Fibroblast of lung (primary cell): ENCODE measurements at regions not wholly inside any gene's neighbourhood (a gene's known extent, or its start where the extent isn't known, plus 50 kb on each side); places are given as distances from the start of the nearest gene placed in this dataset.

Source experiments
- DNase-seq, 2 donors: peaks; one replicate each; pipeline versions ENCODE4 v3.0.0 to v3.0.0-alpha.2; 2010; ENCODE audit warnings: low read depth in 2 of 2
- H2AFZ ChIP-seq: 2 replicates; pipeline ENCODE4 v1.5.1; 2012; ENCODE audit warnings: low read length, control low read depth, inconsistent platforms
- H3K27ac ChIP-seq: 2 replicates; pipeline ENCODE4 v1.5.1; 2011; ENCODE audit warnings: low read length, control low read depth; ENCODE audit not compliant: insufficient read depth
- H3K27me3 ChIP-seq: 2 replicates; pipeline ENCODE4 v1.5.1; 2011; ENCODE audit warnings: mild to moderate bottlenecking, low read length; ENCODE audit not compliant: control insufficient read depth, insufficient read depth
- H3K36me3 ChIP-seq: 2 replicates; pipeline ENCODE4 v1.5.1; 2011; ENCODE audit warnings: low read length; ENCODE audit not compliant: control insufficient read depth, insufficient read depth
- H3K4me1 ChIP-seq: 2 replicates; pipeline ENCODE4 v1.5.1; 2011; ENCODE audit warnings: low read length; ENCODE audit not compliant: control insufficient read depth, insufficient read depth; ENCODE audit errors: extremely low read depth
- H3K4me2 ChIP-seq: 2 replicates; pipeline ENCODE4 v1.5.1; 2011; ENCODE audit warnings: low read length, control low read depth; ENCODE audit not compliant: insufficient read depth; ENCODE audit errors: extremely low read depth
- H3K4me3 ChIP-seq, 4 experiments: fragments of 200-600 bp in 1 of 4; sonication (generic) in 1 of 4; replicated peaks in 1 of 4; 2 replicates each; pipeline ENCODE4 v1.5.1; 2011 to 2016; ENCODE audit warnings: low read length in 4 of 4, low read depth in 3 of 4, mild to moderate bottlenecking in 3 of 4, control low read depth in 2 of 4, inconsistent platforms in 1 of 4, mixed read lengths in 1 of 4; ENCODE audit not compliant: insufficient read depth in 1 of 4; ENCODE audit errors: control extremely low read depth in 1 of 4
- H3K79me2 ChIP-seq: 2 replicates; pipeline ENCODE4 v1.5.1; 2012; ENCODE audit warnings: mild to moderate bottlenecking, low read length, inconsistent platforms; ENCODE audit not compliant: control insufficient read depth, insufficient read depth
- H3K9ac ChIP-seq: 2 replicates; pipeline ENCODE4 v1.5.1; 2011; ENCODE audit warnings: mild to moderate bottlenecking, low read length, control low read depth; ENCODE audit not compliant: insufficient read depth
- H3K9me3 ChIP-seq: 2 replicates; pipeline ENCODE4 v1.5.1; 2012; ENCODE audit warnings: low read depth, low read length; ENCODE audit not compliant: control insufficient read depth, insufficient read depth
- H4K20me1 ChIP-seq: 2 replicates; pipeline ENCODE4 v1.5.1; 2011; ENCODE audit warnings: low read length; ENCODE audit not compliant: control insufficient read depth, insufficient read depth; ENCODE audit errors: extremely low read depth
- CTCF ChIP-seq, 2 donors: IDR thresholded peaks in 1 of 2; conservative IDR thresholded peaks in 1 of 2; 1 replicate in 1 of 2; 2 replicates in 1 of 2; pipeline ENCODE4 v1.5.1; 2011 to 2012; ENCODE audit warnings: low read length in 2 of 2, control low read depth in 1 of 2, inconsistent platforms in 1 of 2, low read depth in 1 of 2, mild to moderate bottlenecking in 1 of 2
- EZH2 ChIP-seq: IDR thresholded peaks from 2 replicates; pipeline ENCODE4 v1.5.1; 2012; ENCODE audit warnings: low read length, control low read depth, mild to moderate bottlenecking; ENCODE audit errors: missing control alignments

DNA sequence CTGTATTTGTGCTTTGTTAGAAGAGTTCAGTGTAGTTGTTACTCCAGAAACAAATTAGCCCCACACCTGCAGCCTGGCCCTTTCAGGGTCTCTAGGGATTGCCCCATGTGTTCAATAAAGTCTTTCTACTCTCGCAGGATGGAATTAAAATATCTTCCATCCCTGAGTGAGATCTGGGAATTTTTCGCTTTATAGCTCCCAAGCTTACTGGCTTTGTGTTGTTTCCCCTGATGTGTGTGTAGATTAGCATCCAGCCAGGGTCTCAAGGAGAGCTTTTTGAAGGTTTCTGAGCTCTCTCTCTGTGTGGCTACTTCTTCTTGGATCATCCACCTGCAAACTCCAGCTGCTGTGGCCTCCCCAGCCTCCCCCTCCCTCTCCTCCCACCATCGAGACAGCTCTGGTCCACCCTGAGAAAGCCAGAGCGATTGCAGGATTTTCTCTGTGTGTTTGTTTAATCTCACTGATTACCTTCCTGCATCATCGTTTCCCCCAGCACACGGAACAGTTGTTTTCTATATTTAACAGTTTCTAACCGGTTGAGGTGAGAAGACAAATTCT, 553.5 kb downstream of the TBC1D22A start:
- Histone ChIP-seq H3K4me2 (no peak overlapping the region), H3K27ac (no peak overlapping the region), H3K4me1 (no peaks in the 10 kb centered on the region), H3K9me3 (no peaks in the 10 kb centered on the region), H3K36me3 (no peaks in the 10 kb centered on the region), H3K27me3 (no peaks in the 10 kb centered on the region), H4K20me1 (no peaks in the 10 kb centered on the region), H3K9ac (no peak overlapping the region), H3K4me3 (no peak overlapping the region), H2AFZ (no peak overlapping the region), H3K79me2 (no peaks in the 10 kb centered on the region)
- no peak for TF ChIP-seq CTCF (conservative IDR thresholded peaks at IDR 0.05 in 1 of 2, IDR thresholded peaks at IDR 0.05 in 1 of 2; ENCODE audit: low read depth in 1 of 2, low read length in 2 of 2)
- TF ChIP-seq EZH2: no peak
- no peak for DNase-seq

DNA sequence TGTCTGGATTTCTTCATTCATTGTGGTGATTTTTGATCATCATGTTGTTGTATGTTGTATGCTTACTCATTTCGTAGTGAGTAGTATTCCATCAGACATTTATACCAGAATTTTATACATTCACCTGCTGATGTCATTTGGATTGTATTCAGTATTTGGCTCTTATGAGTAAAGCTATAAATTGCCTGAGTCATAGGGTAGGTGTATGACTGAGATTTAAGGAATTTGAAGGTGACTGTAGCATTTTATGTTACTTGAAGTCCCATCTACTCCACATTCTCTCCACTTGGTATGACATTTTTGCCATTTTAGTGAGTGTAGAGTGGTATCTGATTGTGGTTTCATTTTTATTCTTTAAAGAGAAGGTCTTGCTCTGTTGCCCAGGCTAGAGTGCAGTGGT, 548.2 kb downstream of the TBC1D22A start:
- Histone ChIP-seq H4K20me1 (no peaks in the 10 kb centered on the region), H3K79me2 (no peaks in the 10 kb centered on the region), H3K27ac (no peak overlapping the region), H2AFZ (no peak overlapping the region), H3K27me3 (no peaks in the 10 kb centered on the region), H3K4me3 (no peak overlapping the region), H3K4me2 (no peak overlapping the region), H3K36me3 (no peaks in the 10 kb centered on the region), H3K9me3 (no peaks in the 10 kb centered on the region), H3K4me1 (no peaks in the 10 kb centered on the region), H3K9ac (no peak overlapping the region)
- TF ChIP-seq EZH2 (no peak), CTCF (conservative IDR thresholded peaks at IDR 0.05 in 1 of 2, IDR thresholded peaks at IDR 0.05 in 1 of 2; ENCODE audit: low read depth in 1 of 2, low read length in 2 of 2) (no peak)
- peak in 1 of 2 donors; percentile 49 for DNase-seq

- Histone ChIP-seq H3K27ac (no peak overlapping the region), H3K4me3 (no peak overlapping the region), H3K27me3 (no peaks in the 10 kb centered on the region), H3K4me2 (no peak overlapping the region), H3K9ac (no peak overlapping the region), H4K20me1 (no peaks in the 10 kb centered on the region), H3K79me2 (no peaks in the 10 kb centered on the region), H3K9me3 (no peaks in the 10 kb centered on the region), H3K36me3 (no peaks in the 10 kb centered on the region), H2AFZ (no peak overlapping the region), H3K4me1 (no peaks in the 10 kb centered on the region)
- TF ChIP-seq EZH2: no peak
- no peak for TF ChIP-seq CTCF (conservative IDR thresholded peaks at IDR 0.05 in 1 of 2, IDR thresholded peaks at IDR 0.05 in 1 of 2; ENCODE audit: low read depth in 1 of 2, low read length in 2 of 2)
- no peak for DNase-seq
Measured at GRCh38 chr22:47309946-47310345, 547.5 kb downstream of the TBC1D22A start.
